H9 (cell line): ENCODE measurements at regions not wholly inside any gene's neighbourhood (a gene's known extent, or its start where the extent isn't known, plus 50 kb on each side); places are given as distances from the start of the nearest gene placed in this dataset.

Source experiments
- DNase-seq: peaks from one replicate; pipeline ENCODE4 v3.0.0-alpha.2; 2017
- H2AFZ ChIP-seq: one replicate; pipeline ENCODE4 v1.6.1; 2013; ENCODE audit warnings: mild to moderate bottlenecking, low read length, control low read depth, moderate library complexity
- H2AK5ac ChIP-seq: 2 replicates; pipeline ENCODE4 v1.6.1; 2013; ENCODE audit warnings: low read length, control low read depth, mixed read lengths; ENCODE audit not compliant: insufficient read length
- H2BK120ac ChIP-seq: one replicate; pipeline ENCODE4 v1.6.1; 2013; ENCODE audit warnings: low read depth, mild to moderate bottlenecking, low read length, control low read depth, inconsistent platforms; ENCODE audit not compliant: poor library complexity, severe bottlenecking
- H2BK12ac ChIP-seq: 2 replicates; pipeline ENCODE4 v1.6.1; 2013; ENCODE audit warnings: low read length, control low read depth, mixed read lengths, low read depth; ENCODE audit not compliant: insufficient read length
- H2BK15ac ChIP-seq: 2 replicates; pipeline ENCODE4 v1.6.1; 2013; ENCODE audit warnings: low read depth, low read length, control low read depth
- H2BK20ac ChIP-seq: one replicate; pipeline ENCODE4 v1.6.1; 2013; ENCODE audit warnings: low read depth, mild to moderate bottlenecking, low read length, control low read depth, inconsistent platforms; ENCODE audit not compliant: poor library complexity, severe bottlenecking
- H2BK5ac ChIP-seq: 2 replicates; pipeline ENCODE4 v1.6.1; 2013; ENCODE audit warnings: low read length, control low read depth, mixed read lengths; ENCODE audit not compliant: insufficient read length
- H3K14ac ChIP-seq: 2 replicates; pipeline ENCODE4 v1.6.1; 2013; ENCODE audit warnings: low read length, control low read depth; ENCODE audit not compliant: insufficient read depth
- H3K18ac ChIP-seq: 2 replicates; pipeline ENCODE4 v1.6.1; 2013; ENCODE audit warnings: low read depth, mild to moderate bottlenecking, mixed read lengths, low read length, control low read depth; ENCODE audit not compliant: insufficient read length
- H3K23ac ChIP-seq: 2 replicates; pipeline ENCODE4 v1.6.1; 2013; ENCODE audit warnings: low read length, control low read depth, mixed read lengths, low read depth; ENCODE audit not compliant: insufficient read length
- H3K23me2 ChIP-seq: 2 replicates; pipeline ENCODE4 v1.6.1; 2013; ENCODE audit warnings: low read depth, mild to moderate bottlenecking, mixed read lengths, low read length, control low read depth; ENCODE audit not compliant: insufficient read length, poor library complexity, severe bottlenecking
- H3K27ac ChIP-seq: 2 replicates; pipeline ENCODE4 v1.5.1; 2013; ENCODE audit warnings: low read length, control low read depth, mixed read lengths, low read depth; ENCODE audit not compliant: insufficient read length
- H3K27me3 ChIP-seq: 2 replicates; pipeline ENCODE4 v1.6.1; 2013; ENCODE audit warnings: low read length, control low read depth, inconsistent platforms; ENCODE audit not compliant: insufficient read depth
- H3K4ac ChIP-seq: 2 replicates; pipeline ENCODE4 v1.6.1; 2013; ENCODE audit warnings: low read depth, mild to moderate bottlenecking, control low read depth, inconsistent platforms, low read length, moderate library complexity
- H3K4me1 ChIP-seq: 2 replicates; pipeline ENCODE4 v1.6.1; 2013; ENCODE audit warnings: low read length, control low read depth, inconsistent platforms; ENCODE audit not compliant: insufficient read depth
- H3K4me2 ChIP-seq: 2 replicates; pipeline ENCODE4 v1.6.1; 2013; ENCODE audit warnings: low read length, control low read depth, mixed read lengths; ENCODE audit not compliant: insufficient read length, insufficient read depth
- H3K56ac ChIP-seq: 2 replicates; pipeline ENCODE4 v1.6.1; 2013; ENCODE audit warnings: low read depth, mild to moderate bottlenecking, mixed read lengths, low read length, control low read depth; ENCODE audit not compliant: insufficient read length
- H3K79me1 ChIP-seq: 2 replicates; pipeline ENCODE4 v1.6.1; 2013; ENCODE audit warnings: low read depth, mild to moderate bottlenecking, moderate library complexity, low read length, control low read depth, inconsistent platforms; ENCODE audit not compliant: insufficient read depth, poor library complexity, severe bottlenecking
- H3K79me2 ChIP-seq: 2 replicates; pipeline ENCODE4 v1.6.1; 2013; ENCODE audit warnings: low read length, control low read depth, inconsistent platforms; ENCODE audit not compliant: insufficient read depth
- H3K9ac ChIP-seq: 2 replicates; pipeline ENCODE4 v1.6.1; 2013; ENCODE audit warnings: low read length, control low read depth, mixed read lengths; ENCODE audit not compliant: insufficient read length; ENCODE audit errors: extremely low read depth
- H3K9me3 ChIP-seq: one replicate; pipeline ENCODE4 v1.6.1; 2013; ENCODE audit warnings: low read depth, low read length, inconsistent platforms; ENCODE audit not compliant: control insufficient read depth
- H3T11ph ChIP-seq: one replicate; pipeline ENCODE4 v1.6.1; 2013; ENCODE audit warnings: mild to moderate bottlenecking, low read length, control low read depth, inconsistent platforms
- H4K20me1 ChIP-seq: one replicate; pipeline ENCODE4 v1.6.1; 2013; ENCODE audit not compliant: control insufficient read depth, insufficient read length, insufficient read depth
- H4K5ac ChIP-seq: 2 replicates; pipeline ENCODE4 v1.6.1; 2013; ENCODE audit warnings: low read depth, mild to moderate bottlenecking, mixed read lengths, low read length, control low read depth; ENCODE audit not compliant: insufficient read length
- H4K8ac ChIP-seq: replicated peaks from 2 replicates; pipeline ENCODE4 v1.6.1; 2013; ENCODE audit warnings: low read length, control low read depth, mixed read lengths, low read depth; ENCODE audit not compliant: insufficient read length
- H4K91ac ChIP-seq: 2 replicates; pipeline ENCODE4 v1.6.1; 2013; ENCODE audit warnings: low read depth, mild to moderate bottlenecking, moderate library complexity, mixed read lengths, low read length, control low read depth; ENCODE audit not compliant: insufficient read length
- H3K27ac Mint-ChIP-seq, 3 experiments: 2 replicates in 2 of 3; 3 replicates in 1 of 3; pipeline ENCODE4 v1.8.0; 2020 to 2021; ENCODE audit warnings: mixed read lengths in 3 of 3, mild to moderate bottlenecking in 1 of 3, moderate library complexity in 1 of 3
- H3K27me3 Mint-ChIP-seq: 2 replicates; pipeline ENCODE4 v1.8.0; 2021; ENCODE audit warnings: low read depth, mild to moderate bottlenecking, moderate library complexity, mixed read lengths
- H3K36me3 Mint-ChIP-seq, 3 experiments: 2 replicates in 2 of 3; 3 replicates in 1 of 3; pipeline ENCODE4 v1.8.0; 2020 to 2021; ENCODE audit warnings: low read depth in 3 of 3, mixed read lengths in 3 of 3; ENCODE audit not compliant: insufficient read depth in 1 of 3
- H3K4me1 Mint-ChIP-seq, 2 experiments: 2 replicates each; pipeline ENCODE4 v1.8.0; 2020; ENCODE audit warnings: mixed read lengths in 2 of 2
- H3K4me3 Mint-ChIP-seq, 2 experiments: 2 replicates in 1 of 2; 3 replicates in 1 of 2; pipeline ENCODE4 v1.8.0; 2020 to 2021; ENCODE audit warnings: mild to moderate bottlenecking in 2 of 2, mixed read lengths in 2 of 2, moderate library complexity in 1 of 2
- H3K9me3 Mint-ChIP-seq, 2 experiments: 2 replicates in 1 of 2; 3 replicates in 1 of 2; pipeline ENCODE4 v1.8.0; 2020; ENCODE audit warnings: mild to moderate bottlenecking in 2 of 2, mixed read lengths in 2 of 2, moderate library complexity in 1 of 2
- TF ChIP-seq, protein P1 (sequence below): fragments of 200-600 bp; sonication (generic); conservative IDR thresholded peaks from 3 replicates; pipeline ENCODE4 v1.8.0; 2021; ENCODE audit warnings: antibody characterized with exemption, mild to moderate bottlenecking

DNA sequence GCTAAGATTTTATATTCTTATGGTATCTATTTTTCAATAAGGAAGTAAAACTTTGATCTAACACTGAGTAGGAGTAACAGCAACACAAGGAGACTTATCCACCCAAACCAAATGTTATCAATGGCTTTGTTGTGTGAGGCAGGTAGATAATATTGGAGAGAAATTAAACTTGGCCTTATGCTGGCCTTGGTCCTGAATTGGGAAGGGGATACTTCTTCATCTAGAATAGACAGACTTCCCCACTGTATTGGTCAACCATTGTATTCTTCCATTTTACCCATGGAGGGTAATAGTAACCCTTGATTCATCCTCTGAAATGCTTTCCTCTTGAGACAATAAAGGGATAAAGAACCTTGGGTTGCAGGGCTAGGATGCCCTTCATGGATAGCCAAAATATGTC, 76.3 kb upstream of the ANKFN1 start:
- no peak for DNase-seq
- H4K20me1 ChIP-seq = no peaks in the 10 kb centered on the region
- Mint-ChIP-seq H3K36me3 (no peaks in the 10 kb centered on the region), H3K27ac (no peak overlapping the region), H3K9me3 (no peaks in the 10 kb centered on the region), H3K4me1 (no peaks in the 10 kb centered on the region), H3K4me3 (no peak overlapping the region), H3K27me3 (no peaks in the 10 kb centered on the region; the same call in 1 of the 2 replicates)
- H3K18ac ChIP-seq = no peak overlapping the region
- no peaks in the 10 kb centered on the region for H3K27me3 ChIP-seq
- no peaks in the 10 kb centered on the region for H3K23me2 ChIP-seq
- H3T11ph ChIP-seq = no peak overlapping the region
- H2BK20ac ChIP-seq = no peak overlapping the region
- TF ChIP-seq, protein P1, sequence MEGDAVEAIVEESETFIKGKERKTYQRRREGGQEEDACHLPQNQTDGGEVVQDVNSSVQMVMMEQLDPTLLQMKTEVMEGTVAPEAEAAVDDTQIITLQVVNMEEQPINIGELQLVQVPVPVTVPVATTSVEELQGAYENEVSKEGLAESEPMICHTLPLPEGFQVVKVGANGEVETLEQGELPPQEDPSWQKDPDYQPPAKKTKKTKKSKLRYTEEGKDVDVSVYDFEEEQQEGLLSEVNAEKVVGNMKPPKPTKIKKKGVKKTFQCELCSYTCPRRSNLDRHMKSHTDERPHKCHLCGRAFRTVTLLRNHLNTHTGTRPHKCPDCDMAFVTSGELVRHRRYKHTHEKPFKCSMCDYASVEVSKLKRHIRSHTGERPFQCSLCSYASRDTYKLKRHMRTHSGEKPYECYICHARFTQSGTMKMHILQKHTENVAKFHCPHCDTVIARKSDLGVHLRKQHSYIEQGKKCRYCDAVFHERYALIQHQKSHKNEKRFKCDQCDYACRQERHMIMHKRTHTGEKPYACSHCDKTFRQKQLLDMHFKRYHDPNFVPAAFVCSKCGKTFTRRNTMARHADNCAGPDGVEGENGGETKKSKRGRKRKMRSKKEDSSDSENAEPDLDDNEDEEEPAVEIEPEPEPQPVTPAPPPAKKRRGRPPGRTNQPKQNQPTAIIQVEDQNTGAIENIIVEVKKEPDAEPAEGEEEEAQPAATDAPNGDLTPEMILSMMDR = no peak
- no peak overlapping the region for H2BK5ac ChIP-seq
- no peaks in the 10 kb centered on the region for H3K9me3 ChIP-seq
- no peak overlapping the region for H2BK120ac ChIP-seq
- no peak overlapping the region for H3K23ac ChIP-seq
- H3K56ac ChIP-seq = no peak overlapping the region
- no peak overlapping the region for H4K8ac ChIP-seq
- no peaks in the 10 kb centered on the region for H3K4me1 ChIP-seq
- no peak overlapping the region for H2AFZ ChIP-seq
- no peak overlapping the region for H3K14ac ChIP-seq
- H3K4me2 ChIP-seq = no peak overlapping the region
- H2BK15ac ChIP-seq = no peak overlapping the region
- H3K4ac ChIP-seq = no peak overlapping the region
- no peak overlapping the region for H2BK12ac ChIP-seq
- H3K79me2 ChIP-seq = no peaks in the 10 kb centered on the region
- no peak overlapping the region for H2AK5ac ChIP-seq
- H4K91ac ChIP-seq = no peak overlapping the region
- no peak overlapping the region for H3K27ac ChIP-seq
- H4K5ac ChIP-seq = no peak overlapping the region
- no peak overlapping the region for H3K9ac ChIP-seq
- no peaks in the 10 kb centered on the region for H3K79me1 ChIP-seq
